H1 (cell line): ENCODE measurements at regions not wholly inside any gene's neighbourhood (a gene's known extent, or its start where the extent isn't known, plus 50 kb on each side); places are given as distances from the start of the nearest gene placed in this dataset.

Experiments
- CTCF ChIA-PET: fragments of 300-600 bp; sonication (Branson Sonifier 250); formaldehyde crosslinking; loops from one replicate; lab custom pipeline; 2021; ENCODE audit not compliant: partially characterized antibody; lab: Charles Lee
- POLR2A ChIA-PET: fragments of 300-600 bp; sonication (Branson Sonifier 250); formaldehyde crosslinking; loops from one replicate; lab custom pipeline; 2021; ENCODE audit warnings: inconsistent platforms; ENCODE audit not compliant: partially characterized antibody; lab: Charles Lee
- DNase-seq, 2 experiments: peaks; one replicate each; pipeline versions ENCODE4 v3.0.0 to v3.0.0-alpha.2; 2010 to 2022; ENCODE audit warnings: low spot score in 2 of 2, low read depth in 1 of 2, mixed read lengths in 1 of 2
- FAIRE-seq: peaks from 2 replicates; lab custom pipeline; 2011; peaks lifted over from hg19 to GRCh38; lab: Jason Lieb, UNC
- H2AFZ ChIP-seq: 2 replicates; pipeline ENCODE4 v1.8.1; 2012; ENCODE audit warnings: low read length, inconsistent platforms
- H2AK5ac ChIP-seq: 2 replicates; pipeline ENCODE4 v1.6.1; 2013; ENCODE audit warnings: low read depth, low read length
- H2BK120ac ChIP-seq: replicated peaks from 2 replicates; pipeline ENCODE3; 2013; ENCODE audit warnings: low read depth, low read length, inconsistent platforms
- H2BK12ac ChIP-seq: 2 replicates; pipeline ENCODE4 v1.6.1; 2013; ENCODE audit warnings: low read depth, low read length
- H2BK15ac ChIP-seq: 2 replicates; pipeline ENCODE4 v1.6.1; 2013; ENCODE audit warnings: low read length
- H2BK20ac ChIP-seq: 2 replicates; pipeline ENCODE4 v1.6.1; 2013; ENCODE audit warnings: low read length
- H2BK5ac ChIP-seq: 2 replicates; pipeline ENCODE4 v1.6.1; 2013; ENCODE audit warnings: low read depth, low read length
- H3K14ac ChIP-seq: 2 replicates; pipeline ENCODE4 v1.6.1; 2013; ENCODE audit warnings: inconsistent platforms; ENCODE audit not compliant: insufficient read length
- H3K18ac ChIP-seq: 2 replicates; pipeline ENCODE4 v1.6.1; 2013; ENCODE audit warnings: low read length; ENCODE audit errors: extremely low read depth
- H3K23ac ChIP-seq: 2 replicates; pipeline ENCODE4 v1.6.1; 2013; ENCODE audit warnings: inconsistent platforms; ENCODE audit not compliant: insufficient read length
- H3K23me2 ChIP-seq: 2 replicates; pipeline ENCODE4 v1.6.1; 2013; ENCODE audit warnings: low read depth, low read length
- H3K27ac ChIP-seq: 2 replicates; pipeline ENCODE4 v1.6.1; 2011; ENCODE audit warnings: low read depth, low read length, inconsistent platforms
- H3K27me3 ChIP-seq, 4 experiments: replicated peaks in 1 of 4; 1 replicate in 1 of 4; 2 replicates in 3 of 4; pipeline versions ENCODE4 v1.6.1 to v1.8.1; 2011 to 2013; ENCODE audit warnings: low read length in 3 of 4, mild to moderate bottlenecking in 3 of 4, inconsistent platforms in 2 of 4, mixed read lengths in 2 of 4, moderate library complexity in 1 of 4; ENCODE audit not compliant: control insufficient read depth in 3 of 4, insufficient read depth in 3 of 4; ENCODE audit errors: extremely low read depth in 1 of 4
- H3K36me3 ChIP-seq, 4 experiments: 2 replicates each; pipeline versions ENCODE4 v1.6.1 to v1.8.1; 2011 to 2013; ENCODE audit warnings: mild to moderate bottlenecking in 4 of 4, low read length in 3 of 4, moderate library complexity in 2 of 4, control low read depth in 1 of 4, inconsistent platforms in 1 of 4; ENCODE audit not compliant: insufficient read depth in 4 of 4, control insufficient read depth in 2 of 4
- H3K4ac ChIP-seq: replicated peaks from 2 replicates; pipeline ENCODE3; 2013; ENCODE audit warnings: low read length, low read depth, mixed read lengths, inconsistent platforms; ENCODE audit not compliant: insufficient read length
- H3K4me1 ChIP-seq, 4 experiments: replicated peaks in 1 of 4; 1 replicate in 1 of 4; 2 replicates in 3 of 4; pipeline versions ENCODE4 v1.6.1 to v1.8.1; 2011 to 2013; ENCODE audit warnings: low read length in 3 of 4, inconsistent platforms in 2 of 4, mixed read lengths in 1 of 4; ENCODE audit not compliant: insufficient read depth in 4 of 4, control insufficient read depth in 3 of 4
- H3K4me2 ChIP-seq, 2 experiments: 2 replicates each; pipeline versions ENCODE4 v1.6.1 to v1.8.1; 2011 to 2013; ENCODE audit warnings: low read depth in 2 of 2, low read length in 2 of 2, control low read depth in 1 of 2, inconsistent platforms in 1 of 2, mild to moderate bottlenecking in 1 of 2; ENCODE audit not compliant: insufficient read depth in 1 of 2
- H3K4me3 ChIP-seq, 4 experiments: fragments of 200-600, 300-600 bp in 1 of 4; sonication (generic), shearing (Covaris generic), sonication (Bioruptor Twin) in 1 of 4; 2 replicates each; pipeline versions ENCODE4 v1.5.1 to v1.8.1; 2011 to 2016; ENCODE audit warnings: low read length in 4 of 4, low read depth in 3 of 4, control low read depth in 2 of 4, inconsistent platforms in 2 of 4, mild to moderate bottlenecking in 2 of 4, mixed read lengths in 1 of 4, moderate library complexity in 1 of 4; ENCODE audit not compliant: insufficient read depth in 2 of 4; ENCODE audit errors: extremely low read depth in 1 of 4
- H3K56ac ChIP-seq: replicated peaks from 2 replicates; pipeline ENCODE3; 2013; ENCODE audit warnings: low read depth, mild to moderate bottlenecking, mixed read lengths, low read length, inconsistent platforms; ENCODE audit not compliant: insufficient read length
- H3K79me1 ChIP-seq: 2 replicates; pipeline ENCODE4 v1.6.1; 2013; ENCODE audit warnings: low read depth, low read length, control low read depth
- H3K79me2 ChIP-seq, 2 experiments: 2 replicates each; pipeline versions ENCODE4 v1.6.1 to v1.8.1; 2012 to 2013; ENCODE audit warnings: low read length in 2 of 2, mild to moderate bottlenecking in 2 of 2, inconsistent platforms in 1 of 2; ENCODE audit not compliant: insufficient read depth in 2 of 2, control insufficient read depth in 1 of 2
- H3K9ac ChIP-seq, 4 experiments: replicated peaks in 1 of 4; 1 replicate in 1 of 4; 2 replicates in 3 of 4; pipeline versions ENCODE4 v1.6.1 to v1.8.1; 2011 to 2013; ENCODE audit warnings: low read depth in 3 of 4, low read length in 3 of 4, control low read depth in 2 of 4, mild to moderate bottlenecking in 2 of 4, moderate library complexity in 2 of 4, inconsistent platforms in 1 of 4; ENCODE audit errors: extremely low read depth in 1 of 4
- H3K9me3 ChIP-seq, 2 experiments: 2 replicates each; pipeline versions ENCODE4 v1.6.1 to v1.8.1; 2012 to 2013; ENCODE audit warnings: mild to moderate bottlenecking in 2 of 2, moderate library complexity in 2 of 2, control low read depth in 1 of 2, inconsistent platforms in 1 of 2, low read depth in 1 of 2, low read length in 1 of 2, mixed read lengths in 1 of 2; ENCODE audit not compliant: insufficient read depth in 2 of 2
- H4K20me1 ChIP-seq, 2 experiments: replicated peaks in 1 of 2; 2 replicates each; pipeline versions ENCODE3 to v1.8.1; 2011 to 2013; ENCODE audit warnings: inconsistent platforms in 2 of 2, low read length in 2 of 2, mild to moderate bottlenecking in 1 of 2; ENCODE audit not compliant: insufficient read depth in 2 of 2, control insufficient read depth in 1 of 2
- H4K5ac ChIP-seq: 2 replicates; pipeline ENCODE4 v1.6.1; 2013; ENCODE audit warnings: low read length, low read depth, mixed read lengths, inconsistent platforms; ENCODE audit not compliant: insufficient read length
- H4K8ac ChIP-seq: 2 replicates; pipeline ENCODE4 v1.8.0; 2013; ENCODE audit warnings: mild to moderate bottlenecking, moderate library complexity, low read length, inconsistent platforms; ENCODE audit not compliant: insufficient read depth; ENCODE audit errors: extremely low read depth
- H4K91ac ChIP-seq: replicated peaks from 2 replicates; pipeline ENCODE3; 2013; ENCODE audit warnings: low read length, mixed read lengths, inconsistent platforms; ENCODE audit not compliant: insufficient read length
- ASH2L ChIP-seq: fragments of 200-600, 300-600 bp; sonication (generic); IDR thresholded peaks from one replicate; pipeline ENCODE4 v1.7.1; 2017; ENCODE audit warnings: low read length
- ATF3 ChIP-seq: IDR thresholded peaks from 2 replicates; pipeline ENCODE4 v1.6.1; 2011; ENCODE audit warnings: low read depth, mild to moderate bottlenecking, low read length; ENCODE audit not compliant: insufficient read depth
- CHD1 ChIP-seq: IDR thresholded peaks from 2 replicates; pipeline ENCODE4 v1.6.1; 2012; ENCODE audit warnings: low read depth, low read length, improper control_type of control experiment
- CTCF ChIP-seq, 3 experiments: IDR thresholded peaks; 1 replicate in 2 of 3; 2 replicates in 1 of 3; pipeline versions ENCODE4 v1.5.1 to v1.6.1; 2011; ENCODE audit warnings: low read length in 3 of 3, mild to moderate bottlenecking in 3 of 3, inconsistent platforms in 2 of 3, low read depth in 1 of 3, moderate library complexity in 1 of 3; ENCODE audit not compliant: insufficient read depth in 1 of 3; ENCODE audit errors: control extremely low read depth in 1 of 3
- GABPA ChIP-seq: IDR thresholded peaks from 2 replicates; pipeline ENCODE4 v1.6.1; 2011; ENCODE audit warnings: mild to moderate bottlenecking, low read length, moderate library complexity, borderline replicate concordance; ENCODE audit not compliant: insufficient read depth
- KDM5A ChIP-seq: fragments of 200-600 bp; IDR thresholded peaks from 2 replicates; pipeline ENCODE4 v1.7.1; 2012; ENCODE audit warnings: mild to moderate bottlenecking, low read length, inconsistent platforms, mixed read lengths
- MAFK ChIP-seq: IDR thresholded peaks from 2 replicates; pipeline ENCODE4 v1.6.1; 2012; ENCODE audit warnings: low read depth, mild to moderate bottlenecking, improper control_type of control experiment, low read length
- NANOG ChIP-seq: IDR thresholded peaks from 2 replicates; pipeline ENCODE4 v1.6.1; 2011; ENCODE audit warnings: low read length, low read depth, mild to moderate bottlenecking, inconsistent platforms; ENCODE audit not compliant: insufficient read depth, poor library complexity, severe bottlenecking
- POU5F1 ChIP-seq: IDR thresholded peaks from 2 replicates; pipeline ENCODE4 v1.6.1; 2011; ENCODE audit warnings: low read depth, mild to moderate bottlenecking, low read length, moderate library complexity
- SAP30 ChIP-seq: fragments of 300-600 bp; sonication (generic); IDR thresholded peaks from 2 replicates; pipeline ENCODE4 v1.7.1; 2012; ENCODE audit warnings: low read length, moderate library complexity, mild to moderate bottlenecking, inconsistent platforms; ENCODE audit not compliant: insufficient read depth, insufficient replicate concordance
- SIX5 ChIP-seq: IDR thresholded peaks from 2 replicates; pipeline ENCODE4 v1.6.1; 2011; ENCODE audit warnings: mild to moderate bottlenecking, low read depth, low read length
- WGBS, 2 experiments: shearing (Covaris generic) in 1 of 2; methylation state at CpG; one replicate each; pipeline versions ENCODE4 v1.1.6 to v1.1.7; 2013 to 2015; ENCODE audit warnings: low lambda C conversion rate in 2 of 2, mixed read lengths in 2 of 2, inconsistent platforms in 1 of 2, low coverage in 1 of 2, missing lambda C conversion rate in 1 of 2; ENCODE audit not compliant: insufficient replicate concordance in 2 of 2, insufficient coverage in 1 of 2, insufficient read length in 1 of 2; ENCODE audit errors: extremely low coverage in 1 of 2, missing lambda C conversion rate in 1 of 2; 5-methylcytosine and 5-hydroxymethylcytosine counted together

GRCh38 chr4:123826896-123827295, 430.3 kb downstream of the SPRY1 start:
- FAIRE-seq (no peak), DNase-seq (no peak)
- no peak overlapping the region for H3K4ac ChIP-seq
- no peak overlapping the region for H3K18ac ChIP-seq
- no peak overlapping the region for H3K4me3 ChIP-seq
- no peak overlapping the region for H3K23ac ChIP-seq
- no peak overlapping the region for H3K14ac ChIP-seq
- no peaks in the 10 kb centered on the region for H3K79me2 ChIP-seq
- H2BK5ac ChIP-seq, result no peak overlapping the region
- H4K8ac ChIP-seq, result no peak overlapping the region
- no peak overlapping the region for H2BK15ac ChIP-seq
- H3K27ac ChIP-seq, result no peak overlapping the region
- no peak overlapping the region for H2AK5ac ChIP-seq
- no peaks in the 10 kb centered on the region for H3K79me1 ChIP-seq
- H2BK120ac ChIP-seq, result no peak overlapping the region
- no peak overlapping the region for H3K4me2 ChIP-seq
- no peaks in the 10 kb centered on the region for H3K4me1 ChIP-seq
- no peaks in the 10 kb centered on the region for H3K9me3 ChIP-seq
- H3K56ac ChIP-seq, result no peak overlapping the region
- H2AFZ ChIP-seq, result no peak overlapping the region
- 87% methylated on average over 2 of the region's 2 CpGs; no CpG with 5 or more reads in 1 of the 2 experiments for WGBS, 2 experiments
- no peak overlapping the region for H4K5ac ChIP-seq
- CTCF ChIA-PET, result interaction anchor here (1.4 kb wide), 1 partner anchor 54 kb away, joined by 3 read pairs; no protein-coding TSS in a partner anchor
- H2BK20ac ChIP-seq, result no peak overlapping the region
- no peaks in the 10 kb centered on the region for H4K20me1 ChIP-seq
- no peak overlapping the region for H4K91ac ChIP-seq
- no peak overlapping the region for H2BK12ac ChIP-seq
- peaks cover 0 to 2% (median 0%) of the 10 kb centered on the region in 4 experiments; a peak in 1 of 7 replicates for H3K27me3 ChIP-seq
- no peak overlapping the region for H3K9ac ChIP-seq
- POLR2A ChIA-PET, result no interaction called here
- no peaks in the 10 kb centered on the region for H3K36me3 ChIP-seq
- H3K23me2 ChIP-seq, result no peaks in the 10 kb centered on the region
- TF ChIP-seq ASH2L, result no peak
- no peak for TF ChIP-seq GABPA
- TF ChIP-seq ATF3, result no peak
- TF ChIP-seq POU5F1, result no peak
- TF ChIP-seq SIX5, result no peak
- TF ChIP-seq CHD1, result no peak
- no peak for TF ChIP-seq MAFK
- TF ChIP-seq KDM5A, result no peak
- no peak for TF ChIP-seq CTCF (IDR thresholded peaks at IDR 0.05; ENCODE audit: control extremely low read depth in 1 of 3, insufficient read depth in 1 of 3, low read depth in 1 of 3, low read length in 3 of 3)
- no peak for TF ChIP-seq SAP30
- no peak for TF ChIP-seq NANOG
